Frontal cortex (tissue), 3 donors: ENCODE measurements at regions not wholly inside any gene's neighbourhood (a gene's known extent, or its start where the extent isn't known, plus 50 kb on each side); places are given as distances from the start of the nearest gene placed in this dataset.
A peak's percentile ranks its signal among the peaks of the same experiment; 100 is the strongest.
"Not testable (repeated sequence)": the region's sequence is repeated elsewhere in the genome, so short reads cannot be mapped to it uniquely, and the experiment has no call there.

Experiments
- DNase-seq, 2 donors: peaks; one replicate each; pipeline ENCODE4 v3.0.0; 2012; ENCODE audit warnings: low spot score in 2 of 2
- FAIRE-seq: peaks from 2 replicates; lab custom pipeline; 2012; peaks lifted over from hg19 to GRCh38; lab: Jason Lieb, UNC
- donor health status: control.
- donor health status: control.
- donor health status: control.

- DNase-seq, result no peak
- FAIRE-seq, result no peak
These were observed 147.9 kb upstream of the ATP2B2 start for GRCh38 chr3:10653241-10653640.

GRCh38 chr3:10653866-10654611 lies 148.7 kb upstream of the ATP2B2 start:
- FAIRE-seq (no peak), DNase-seq (no peak)

DNA sequence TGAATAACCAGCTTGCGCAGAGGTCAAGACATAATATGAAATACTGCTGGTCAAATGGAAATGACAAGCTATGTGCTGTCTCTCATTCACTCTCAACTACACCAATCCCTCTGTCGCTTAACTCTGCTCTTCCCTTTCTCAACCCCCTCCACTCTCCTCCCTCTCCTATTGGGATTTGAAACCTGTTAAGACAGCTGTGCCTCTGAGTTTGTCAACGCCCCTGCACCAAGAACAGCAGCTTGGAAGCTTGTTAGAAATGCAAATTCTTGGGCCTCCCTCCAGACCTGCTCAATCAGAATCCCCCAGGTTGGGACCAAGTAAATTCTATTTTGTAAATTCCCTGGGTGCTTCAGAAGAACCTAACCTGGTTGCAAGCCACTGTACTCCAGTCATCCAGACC lies 149.7 kb upstream of the ATP2B2 start:
- no peak for FAIRE-seq
- no peak for DNase-seq

GRCh38 chr3:10657339-10657738 lies 152.0 kb upstream of the ATP2B2 start:
- not testable (repeated sequence) for FAIRE-seq, DNase-seq

DNA sequence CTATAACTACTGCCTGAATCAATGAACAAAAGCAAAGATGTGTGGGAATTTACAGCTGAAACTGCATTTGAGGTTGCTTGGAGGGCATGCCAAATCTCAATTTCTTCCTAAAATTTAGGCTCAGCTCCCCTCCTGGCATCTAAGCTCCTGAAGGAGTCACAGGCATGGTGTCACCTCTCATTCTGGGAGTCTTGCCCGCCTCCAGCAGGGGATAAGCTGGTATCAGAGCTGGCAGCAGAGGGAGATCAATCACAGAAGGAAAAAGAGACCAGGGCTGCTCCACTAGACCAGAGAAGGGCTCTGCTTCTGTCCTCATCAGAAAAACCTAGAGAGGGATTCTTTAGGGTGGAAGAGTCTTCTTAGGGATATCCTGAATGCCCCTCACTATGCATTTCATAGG lies 150.4 kb upstream of the SLC6A11 start:
- FAIRE-seq (no peak), DNase-seq (no peak)

- DNase-seq (peak; percentile 29 to 51), FAIRE-seq (no peak)
These were observed 149.4 kb upstream of the SLC6A11 start for GRCh38 chr3:10666621-10667020.

DNA sequence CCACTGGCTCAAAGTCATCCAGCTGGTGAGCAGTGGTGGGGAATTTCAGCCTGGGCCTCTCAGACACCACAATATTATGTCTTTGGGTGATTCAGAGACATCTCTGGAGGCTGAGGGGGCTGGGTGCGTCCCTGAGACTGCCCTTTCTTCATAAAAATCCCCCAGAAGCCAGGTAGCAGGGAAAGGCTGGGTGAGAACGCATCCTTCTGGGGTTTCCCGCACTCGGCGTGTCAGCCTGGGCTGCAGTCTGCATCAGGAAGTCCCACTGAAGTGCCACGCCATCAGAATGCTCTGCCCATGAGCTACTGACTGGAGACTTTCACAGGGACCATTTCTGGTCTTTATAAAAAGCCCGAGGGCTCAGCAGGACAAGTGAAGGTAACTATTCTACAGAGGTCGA lies 148.8 kb upstream of the SLC6A11 start:
- FAIRE-seq, result no peak

GRCh38 chr3:10667901-10668476 lies 148.0 kb upstream of the SLC6A11 start:
- FAIRE-seq, result no peak
- no peak for DNase-seq

More for the DNA sequence above, 148.8 kb upstream of the SLC6A11 start:
- no peak for DNase-seq

DNA sequence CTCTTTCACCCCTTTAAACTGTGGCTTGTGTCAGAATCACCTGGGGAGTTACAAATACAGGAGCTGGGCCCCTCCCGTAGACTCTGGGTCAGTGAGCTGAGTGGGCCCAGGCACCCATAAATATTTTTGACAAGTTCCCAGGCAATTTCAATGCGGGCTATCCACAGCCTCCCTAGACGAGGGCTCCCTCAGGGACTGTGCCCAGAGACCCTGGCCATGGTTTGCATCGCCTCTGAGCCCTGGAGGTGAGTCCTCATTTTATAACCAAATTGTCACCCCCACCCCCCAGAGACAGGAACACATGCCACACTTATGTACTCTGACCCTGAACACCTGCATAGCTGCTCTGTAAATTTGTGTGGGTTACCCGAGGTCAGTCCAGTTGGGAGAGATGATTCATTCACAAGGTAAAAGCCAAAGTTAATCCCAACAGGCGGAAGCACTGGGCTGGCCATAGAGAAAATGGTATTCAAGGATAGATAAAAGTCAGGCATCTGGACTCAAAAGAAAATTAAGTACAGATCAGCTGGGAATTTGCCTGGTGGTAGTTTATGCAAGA lies 146.5 kb upstream of the SLC6A11 start:
- FAIRE-seq (no peak), DNase-seq (no peak)

- FAIRE-seq, result no peak
- no peak for DNase-seq
These were observed 143.6 kb upstream of the SLC6A11 start for GRCh38 chr3:10672422-10672821.

- DNase-seq (no peak), FAIRE-seq (no peak)
These were observed 141.4 kb upstream of the SLC6A11 start for GRCh38 chr3:10674578-10674977.

- no peak for FAIRE-seq
- DNase-seq, result no peak
These were observed 139.1 kb upstream of the SLC6A11 start for GRCh38 chr3:10676905-10677304.

DNA sequence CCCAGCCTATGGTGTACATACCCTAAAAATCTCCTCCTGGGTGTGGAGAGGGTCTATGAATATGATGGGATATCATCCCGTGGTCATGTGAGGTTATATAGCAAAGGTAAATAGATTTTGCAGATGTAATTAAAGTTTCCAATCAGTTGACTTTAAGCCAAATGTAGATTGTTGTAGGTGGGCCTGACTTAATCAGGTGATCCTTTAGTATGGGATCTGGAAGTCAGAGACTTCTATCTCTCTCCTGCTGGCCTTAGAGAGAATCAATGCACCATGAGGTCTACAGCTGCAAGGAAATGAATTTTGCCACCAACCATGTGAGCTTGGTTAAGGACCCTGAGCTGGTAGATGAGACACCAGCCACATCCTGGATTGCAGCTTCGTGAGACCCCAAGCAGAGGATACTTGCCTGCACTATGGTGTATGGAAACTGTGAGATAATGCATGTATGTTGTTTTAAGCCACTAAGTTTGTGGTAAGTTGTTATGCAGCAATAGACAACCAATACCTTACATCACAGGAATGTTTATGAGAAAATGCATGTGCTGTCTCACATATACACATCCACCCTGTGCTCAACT lies 137.1 kb upstream of the SLC6A11 start:
- no peak for FAIRE-seq

GRCh38 chr3:10680796-10681195 lies 135.2 kb upstream of the SLC6A11 start:
- no peak for FAIRE-seq
- no peak for DNase-seq

More for the DNA sequence above, 137.1 kb upstream of the SLC6A11 start:
- DNase-seq, result no peak

- DNase-seq, result no peak
- no peak for FAIRE-seq
These were observed 133.3 kb upstream of the SLC6A11 start for GRCh38 chr3:10682692-10683091.

- FAIRE-seq, result no peak
- no peak for DNase-seq
These were observed 132.9 kb upstream of the SLC6A11 start for GRCh38 chr3:10683106-10683505.

- FAIRE-seq, result no peak
- DNase-seq, result no peak
These were observed 127.9 kb upstream of the SLC6A11 start for GRCh38 chr3:10688126-10688525.

- FAIRE-seq (no peak), DNase-seq (no peak)
These were observed 127.4 kb upstream of the SLC6A11 start for GRCh38 chr3:10688548-10689172.

DNA sequence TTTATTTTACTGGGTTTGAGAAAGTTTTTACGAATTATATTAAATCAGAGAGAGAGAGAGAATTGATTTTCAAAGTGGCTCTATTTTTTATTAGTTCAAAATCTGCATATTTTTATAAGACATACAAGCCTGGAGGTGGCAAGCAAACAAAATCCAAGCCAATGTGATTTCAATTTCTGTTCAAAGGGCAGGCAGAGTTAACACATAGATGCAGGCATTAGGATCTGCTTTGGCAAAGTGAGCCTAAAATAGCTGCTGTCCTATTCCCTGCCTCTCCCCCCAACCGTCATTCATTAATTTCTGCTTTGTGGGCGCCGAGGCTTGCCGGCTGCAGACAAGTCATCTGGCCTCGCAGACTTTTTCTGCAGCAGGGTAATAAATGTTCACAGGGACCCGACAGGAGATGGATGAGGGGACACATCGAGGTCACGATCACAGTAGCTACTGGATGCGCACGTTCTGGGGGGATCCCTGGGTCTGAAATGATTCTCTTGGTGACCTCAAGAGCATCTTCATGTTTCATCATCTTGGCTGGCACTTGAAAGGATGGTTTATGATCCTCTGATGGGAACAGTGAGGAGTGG lies 123.9 kb upstream of the SLC6A11 start:
- FAIRE-seq, result no peak

GRCh38 chr3:10693457-10693856 lies 122.6 kb upstream of the SLC6A11 start:
- FAIRE-seq (no peak), DNase-seq (no peak)

More for the DNA sequence above, 123.9 kb upstream of the SLC6A11 start:
- DNase-seq, result no peak
